ENCODE measurements at regions not wholly inside any gene's neighbourhood (a gene's known extent, or its start where the extent isn't known, plus 50 kb on each side); places are given as distances from the start of the nearest gene placed in this dataset.

DNA sequence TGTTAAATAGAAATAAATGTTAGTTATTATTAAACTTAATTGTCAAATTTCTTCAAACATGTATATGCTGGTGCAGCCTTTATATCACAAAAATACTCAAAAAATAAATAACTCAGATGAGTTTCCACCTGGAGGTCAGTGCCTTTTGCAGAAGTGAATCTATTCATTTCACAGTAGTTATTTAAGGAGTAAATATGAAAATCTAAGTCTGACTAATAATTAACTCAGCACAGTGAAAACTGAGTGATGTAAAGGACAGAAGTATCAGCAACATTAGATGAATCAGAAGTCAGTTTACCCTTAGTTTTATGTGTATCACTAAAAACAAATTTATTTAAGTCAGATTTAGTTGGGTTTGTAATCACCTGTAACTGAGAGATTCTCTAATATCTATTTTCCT lies 2135.4 kb downstream of the MRPL39 start:
- DNase-seq (ENCODE audit: low read depth in 2 of 2), result no peak

DNA sequence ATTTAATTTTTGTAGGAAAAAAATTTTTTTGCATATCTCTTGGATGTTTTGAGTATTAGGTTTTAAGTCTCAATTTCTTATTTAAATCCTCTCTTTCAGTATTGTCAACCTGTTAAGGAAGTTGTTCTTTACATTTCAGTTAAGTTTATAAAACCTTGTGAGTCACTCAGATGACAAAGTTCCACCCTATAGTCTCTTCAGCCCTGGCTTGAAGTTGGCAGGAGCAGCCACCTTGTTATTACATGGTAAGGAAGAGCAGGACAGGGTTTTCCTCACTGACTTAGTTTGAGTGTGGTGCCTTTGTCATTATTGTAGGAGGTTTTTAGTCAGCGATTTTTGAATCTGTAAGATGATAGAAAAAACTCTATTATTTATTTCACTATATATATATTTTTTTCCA lies 2143.9 kb downstream of the MRPL39 start:
- no peak for DNase-seq (ENCODE audit: low read depth in 2 of 2)

DNA sequence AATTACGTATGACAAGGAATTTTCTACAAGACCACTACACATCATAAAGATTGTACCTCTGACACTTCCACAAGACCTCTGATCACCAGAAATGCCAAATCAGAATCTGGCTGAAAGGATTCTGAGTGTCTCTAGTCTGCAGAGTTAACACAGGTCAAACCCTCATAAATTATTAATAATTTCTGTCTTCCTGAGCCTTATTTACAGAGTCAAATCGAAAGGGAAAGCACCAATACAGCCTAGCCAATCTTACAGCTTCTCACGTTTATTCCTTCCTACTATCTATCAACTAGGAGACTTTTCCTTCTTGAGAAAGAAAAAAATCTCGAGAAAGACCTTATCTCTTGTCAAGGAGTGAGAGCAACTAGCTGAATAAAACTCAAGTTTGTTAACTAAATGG lies 2151.6 kb downstream of the MRPL39 start:
- DNase-seq (ENCODE audit: low read depth in 2 of 2), result no peak

DNA sequence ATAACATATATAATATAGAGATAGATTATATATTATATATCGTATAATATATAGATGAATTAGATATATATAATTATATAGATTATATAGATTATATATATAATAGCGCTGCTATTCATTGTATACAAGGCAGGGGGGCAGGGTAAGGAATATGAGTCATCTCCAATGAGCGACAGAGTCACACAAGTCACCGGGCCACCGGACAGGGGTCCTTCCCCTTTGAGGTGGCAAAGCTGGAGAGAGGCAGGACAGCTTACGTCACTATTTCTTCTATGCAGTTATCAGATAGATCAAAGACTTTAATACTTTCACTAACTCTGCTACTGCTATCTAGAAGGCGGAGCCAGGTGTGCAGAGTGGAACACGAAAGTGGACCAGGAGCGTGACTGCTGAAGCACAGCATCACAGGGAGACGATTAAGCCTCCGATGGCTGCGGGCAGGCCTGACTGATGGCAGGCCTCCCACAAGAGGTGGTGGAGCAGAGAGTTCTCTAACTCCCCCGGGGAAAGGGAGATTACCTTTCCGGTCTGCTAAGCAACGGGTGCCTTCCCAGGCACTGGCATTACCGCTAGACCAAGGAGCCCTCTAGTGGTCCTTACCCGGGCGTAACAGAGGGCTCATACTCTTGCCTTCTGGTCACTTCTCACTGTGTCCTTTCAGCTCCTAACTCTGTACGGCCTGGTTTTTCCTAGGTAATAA lies 2154.7 kb downstream of the MRPL39 start:
- DNase-seq (ENCODE audit: low read depth in 2 of 2), result no peak

DNA sequence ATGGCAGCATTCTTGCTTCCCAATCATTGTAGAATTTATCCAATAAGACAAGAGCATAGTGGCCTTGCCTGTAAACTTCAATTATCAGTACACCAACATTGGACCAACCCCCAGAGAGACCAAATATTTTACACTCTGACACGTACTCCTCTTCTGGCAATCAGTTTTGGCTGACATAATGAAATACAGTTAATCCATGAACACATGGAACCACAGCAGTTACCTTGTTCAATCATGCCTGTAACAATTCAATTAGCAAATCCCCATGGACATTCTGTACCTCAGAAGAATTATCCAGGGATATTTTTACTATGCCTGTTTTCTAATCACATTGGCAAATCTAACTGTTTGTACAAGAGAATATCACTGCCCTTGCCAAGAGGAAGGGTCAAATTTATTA lies 2162.0 kb downstream of the MRPL39 start:
- no peak for DNase-seq (ENCODE audit: low read depth in 2 of 2)

DNA sequence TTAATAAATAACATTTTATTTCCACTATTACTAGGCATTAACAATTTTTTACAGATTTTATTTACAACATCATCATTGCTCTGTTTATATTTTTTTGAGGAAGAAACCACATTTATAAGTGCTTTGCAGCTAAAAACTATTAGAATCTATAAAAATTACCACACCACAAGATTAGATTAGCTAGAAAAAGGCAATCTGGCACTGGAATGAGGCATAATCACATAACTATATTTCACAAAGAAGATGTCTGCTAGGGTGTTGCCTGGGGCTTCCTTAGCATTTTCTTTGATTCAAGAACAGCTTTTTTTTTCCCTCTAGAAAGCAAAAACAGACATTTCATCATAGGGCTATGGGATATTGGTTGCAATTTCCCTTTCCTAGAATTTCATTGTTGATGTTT lies 2169.2 kb downstream of the MRPL39 start:
- DNase-seq (ENCODE audit: low read depth in 2 of 2), result no peak

DNA sequence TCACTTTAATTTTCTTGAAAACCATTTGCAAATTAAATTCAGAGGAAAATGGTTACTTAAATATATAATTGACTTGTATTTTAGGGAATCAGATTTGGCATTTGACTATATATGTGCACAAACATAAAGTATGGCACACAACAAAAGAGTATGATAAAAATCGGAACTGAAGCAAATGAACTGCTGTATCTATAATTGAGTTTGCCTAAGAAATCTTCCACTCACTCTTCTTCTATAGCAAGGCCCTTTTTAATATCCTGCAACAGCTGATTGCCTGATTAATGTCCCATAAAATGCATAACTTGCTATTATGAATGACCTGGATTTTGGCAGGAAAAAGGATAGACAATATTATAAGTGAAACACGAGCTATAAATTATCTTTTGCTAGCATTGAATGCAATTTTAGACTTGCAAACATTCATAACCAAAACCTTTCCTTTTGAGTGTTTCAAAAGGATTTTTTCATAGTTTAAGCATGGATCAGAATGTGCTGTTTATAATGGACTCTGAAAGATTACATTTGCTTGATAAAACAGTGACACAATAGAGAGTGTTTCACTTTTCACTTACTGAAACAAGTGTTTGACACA lies 2204.3 kb downstream of the MRPL39 start:
- no peak for DNase-seq (ENCODE audit: low read depth in 2 of 2)

DNA sequence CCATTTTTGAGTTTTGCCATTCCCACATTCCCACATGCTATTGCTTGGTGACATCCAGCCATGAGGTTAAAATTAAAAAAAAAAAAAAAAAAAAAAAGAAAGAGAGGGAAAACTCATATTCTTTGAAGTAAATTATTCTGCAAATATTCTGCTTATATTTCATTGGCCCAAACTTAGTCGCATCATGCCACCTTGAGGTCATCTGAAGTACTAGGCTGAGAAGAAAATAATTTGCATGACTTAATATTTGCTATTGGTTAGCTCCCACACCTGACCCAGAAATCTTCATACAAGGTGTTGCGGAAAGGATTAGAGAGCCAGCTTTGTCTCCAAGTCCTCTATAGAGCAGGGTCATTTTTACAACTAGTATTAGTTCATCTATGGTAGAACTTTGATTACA lies 2206.0 kb downstream of the MRPL39 start:
- no peak for DNase-seq (ENCODE audit: low read depth in 2 of 2)

DNA sequence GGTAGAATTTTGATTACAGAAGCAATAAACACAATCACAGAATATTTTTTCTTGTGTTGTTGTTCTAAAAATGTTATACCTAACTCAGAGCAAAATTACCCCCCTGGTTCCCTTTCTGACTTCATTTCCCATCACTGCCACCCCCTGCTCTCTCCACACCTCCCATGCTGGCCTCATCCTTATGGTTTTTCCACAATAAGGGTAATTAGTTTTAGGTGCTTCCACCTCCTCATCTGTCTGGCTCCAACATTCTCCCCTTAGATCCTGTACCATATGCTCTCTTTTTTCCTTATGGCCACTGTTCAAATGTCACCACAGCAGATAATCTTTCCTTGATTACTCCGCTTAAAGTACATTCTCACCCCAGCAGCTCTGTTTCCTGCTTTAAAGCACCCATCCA lies 2208.6 kb downstream of the MRPL39 start:
- DNase-seq (ENCODE audit: low read depth in 2 of 2), result no peak

DNA sequence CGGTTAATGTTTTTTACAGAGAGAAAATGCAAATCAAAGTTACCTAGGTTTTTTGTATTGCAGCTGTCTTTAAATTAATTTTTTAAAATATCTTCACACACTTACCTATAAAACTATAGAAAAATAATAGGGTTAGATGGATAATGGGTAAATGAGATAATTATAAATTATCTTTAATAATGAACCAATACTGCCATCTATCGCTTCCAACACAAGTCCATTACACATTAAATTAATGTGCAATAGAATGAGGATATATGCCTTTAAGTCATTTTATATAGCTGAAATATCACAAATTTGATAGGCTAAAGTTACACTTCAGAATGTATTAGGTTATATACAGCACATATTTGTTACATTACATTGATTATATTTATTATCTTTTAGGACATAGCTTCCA lies 2212.8 kb downstream of the MRPL39 start:
- no peak for DNase-seq (ENCODE audit: low read depth in 2 of 2)

DNA sequence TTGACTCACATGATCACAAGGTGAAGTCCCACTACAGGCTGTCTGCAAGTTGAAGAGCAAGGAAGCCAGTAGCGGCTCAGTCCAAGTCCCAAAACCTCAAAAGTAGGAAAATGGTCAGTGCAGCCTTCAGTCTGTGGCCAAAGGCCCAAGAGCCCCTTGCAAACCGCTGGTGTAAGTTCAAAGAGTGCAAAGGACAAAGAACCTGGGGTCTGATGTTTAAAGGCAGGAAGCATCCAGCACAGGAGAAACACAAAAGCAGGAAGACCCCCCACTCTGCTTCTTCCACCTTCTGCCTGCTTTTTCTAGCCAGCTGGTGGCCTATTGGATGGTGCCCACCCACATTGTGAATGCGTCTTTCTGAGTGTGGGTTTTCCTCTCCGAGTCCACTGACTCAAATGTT lies 2222.6 kb downstream of the MRPL39 start:
- no peak for DNase-seq (ENCODE audit: low read depth in 2 of 2)

DNA sequence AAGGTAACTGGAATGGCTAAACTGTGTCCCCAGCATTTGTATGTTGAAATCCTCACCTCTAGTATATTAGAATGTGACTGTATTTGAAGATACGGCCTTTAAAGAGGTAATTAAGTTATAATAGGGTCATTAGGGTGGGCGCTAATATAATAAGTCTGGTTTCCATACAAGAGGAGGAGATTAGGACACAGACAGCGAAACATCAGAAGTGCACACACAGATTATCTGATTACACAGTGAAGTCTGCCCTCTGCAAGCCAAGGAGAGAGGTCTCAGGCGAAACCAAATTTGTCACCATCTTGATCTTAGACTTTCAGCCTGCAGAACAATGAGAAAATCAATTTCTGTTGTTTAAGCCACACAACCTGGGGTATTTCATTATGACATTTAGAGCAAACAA lies 2233.1 kb downstream of the MRPL39 start:
- DNase-seq (ENCODE audit: low read depth in 2 of 2), result no peak

DNA sequence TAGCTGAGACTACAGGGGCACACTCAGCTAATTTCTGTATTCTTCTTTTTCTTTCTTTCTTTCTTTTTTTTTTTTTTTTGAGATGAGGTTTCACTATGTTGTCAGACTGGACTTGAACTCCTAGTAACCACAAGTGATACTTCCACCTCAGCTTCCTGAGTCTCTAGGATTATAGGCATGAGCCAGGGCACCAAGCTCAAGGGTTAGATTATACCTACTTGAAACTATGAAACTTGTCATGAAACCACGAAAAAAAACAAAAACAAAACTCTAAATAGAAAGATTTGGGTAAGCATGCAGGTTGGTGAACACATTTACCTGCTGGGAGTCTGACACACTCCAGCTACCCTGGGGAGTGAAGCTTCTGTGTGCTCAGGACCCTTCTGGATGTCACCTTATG lies 2250.4 kb downstream of the MRPL39 start:
- DNase-seq (ENCODE audit: low read depth in 2 of 2), result no peak

DNA sequence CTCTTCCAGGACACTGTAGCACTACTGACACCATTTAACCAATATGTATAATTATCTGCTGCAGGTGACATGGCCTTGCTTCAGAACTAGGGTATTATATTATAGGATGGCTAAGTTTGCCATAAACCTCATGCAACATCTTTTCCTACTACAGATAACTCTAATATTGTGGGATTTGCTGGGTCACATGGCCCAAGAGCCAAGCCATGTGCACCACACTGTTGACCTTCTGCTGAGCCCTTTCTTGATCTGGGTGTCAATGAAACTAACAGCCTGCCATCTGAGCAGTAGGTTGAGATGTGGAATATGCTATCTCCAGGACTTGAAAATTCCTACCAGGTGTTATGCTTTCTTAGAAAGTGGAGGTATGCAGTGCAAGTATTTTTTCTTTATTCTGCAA lies 2291.1 kb downstream of the MRPL39 start:
- no peak for DNase-seq (ENCODE audit: low read depth in 2 of 2)

DNA sequence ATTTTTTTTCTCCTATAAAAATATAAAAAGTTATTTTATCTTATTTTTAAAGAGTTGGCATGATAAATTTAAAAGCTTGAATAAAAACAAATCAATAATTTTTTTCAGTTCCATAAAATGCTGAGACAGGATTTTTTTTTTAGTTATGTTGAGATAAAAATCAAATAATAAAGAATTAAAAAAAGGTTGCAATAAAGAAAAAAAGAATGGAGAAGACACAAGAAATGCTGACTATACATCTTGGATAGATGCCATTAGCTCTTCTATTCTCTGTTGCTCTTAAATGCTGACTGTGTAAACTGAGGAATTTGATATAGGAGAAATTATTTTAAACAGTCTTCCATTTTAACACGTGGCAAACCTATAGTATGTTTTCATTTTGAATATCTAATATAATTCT lies 2298.5 kb downstream of the MRPL39 start:
- no peak for DNase-seq (ENCODE audit: low read depth in 2 of 2)

DNA sequence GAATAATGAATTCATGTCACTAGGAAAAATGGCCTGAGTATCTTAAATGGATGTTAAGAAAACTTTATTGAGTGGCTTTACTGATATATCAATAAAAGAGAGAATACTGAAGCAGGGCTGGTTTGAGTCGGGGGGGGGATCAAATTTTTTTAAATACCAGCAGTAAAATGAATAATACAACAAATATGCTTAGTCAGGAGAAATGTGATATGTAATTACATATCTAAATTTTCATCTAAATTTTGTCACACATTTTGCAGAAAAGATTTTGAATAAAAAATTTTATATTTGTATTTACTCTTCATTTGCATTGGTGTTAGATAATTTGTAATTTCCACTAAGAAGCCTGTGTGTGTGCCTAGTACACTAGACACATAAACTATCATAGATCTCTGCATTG lies 2300.2 kb downstream of the MRPL39 start:
- DNase-seq (ENCODE audit: low read depth in 2 of 2), result no peak

DNA sequence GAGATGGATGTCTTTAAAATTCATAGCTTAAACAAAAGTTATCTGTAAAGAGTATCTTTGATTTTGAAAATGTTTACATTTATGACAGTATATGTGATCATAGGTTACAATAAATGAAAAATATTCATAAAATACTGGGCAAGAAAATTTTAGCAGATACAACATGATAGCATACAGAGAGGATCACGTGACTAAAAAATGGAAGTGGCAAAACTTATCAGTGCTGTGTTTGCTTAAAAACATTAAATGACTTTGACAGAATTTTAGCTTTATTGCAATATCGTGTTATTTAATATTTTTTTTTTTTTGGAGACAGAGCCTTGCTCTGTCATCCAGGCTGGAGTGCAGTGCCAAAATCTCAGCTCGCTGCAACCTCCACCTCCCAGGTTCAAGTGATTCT lies 2294.1 kb downstream of the NCAM2 start:
- DNase-seq (ENCODE audit: low read depth in 2 of 2), result no peak

DNA sequence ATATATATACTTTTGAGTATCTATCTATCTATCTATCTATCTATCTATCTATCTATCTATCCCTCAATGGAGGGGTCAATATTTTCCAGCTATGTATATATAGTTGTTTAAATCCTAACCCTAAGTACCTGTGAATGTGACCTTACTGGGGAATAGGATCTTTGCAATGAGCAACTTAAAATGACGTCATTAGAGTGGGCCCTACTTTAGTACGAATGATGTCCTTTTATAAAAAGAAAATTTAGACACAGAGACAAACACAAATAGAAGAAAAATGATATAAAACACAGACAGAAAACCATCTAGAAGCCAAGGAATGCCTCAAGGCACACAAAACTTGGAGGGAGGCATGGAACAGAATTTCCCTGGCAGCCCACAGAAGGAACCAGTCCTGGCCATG lies 2283.7 kb downstream of the NCAM2 start:
- DNase-seq (ENCODE audit: low read depth in 2 of 2), result no peak

DNA sequence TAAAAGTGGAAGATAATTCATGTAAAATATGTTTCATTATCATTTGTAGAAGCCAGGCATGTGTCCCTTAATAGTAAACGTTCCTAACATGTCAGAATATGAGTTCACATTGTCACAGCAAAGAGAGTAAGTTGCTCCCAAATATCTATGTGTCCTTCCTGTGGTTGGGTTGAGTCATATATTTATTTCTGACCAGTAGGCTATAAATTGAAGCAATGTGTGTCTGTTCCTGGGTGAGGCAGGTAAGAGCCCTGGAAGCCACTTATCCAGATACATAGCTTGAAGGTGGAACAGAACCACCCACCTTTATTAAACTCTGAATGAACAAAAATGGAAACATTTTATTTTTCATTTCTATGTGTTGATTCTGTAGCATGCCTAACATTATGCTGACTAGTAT lies 2251.6 kb downstream of the NCAM2 start:
- no peak for DNase-seq (ENCODE audit: low read depth in 2 of 2)

DNA sequence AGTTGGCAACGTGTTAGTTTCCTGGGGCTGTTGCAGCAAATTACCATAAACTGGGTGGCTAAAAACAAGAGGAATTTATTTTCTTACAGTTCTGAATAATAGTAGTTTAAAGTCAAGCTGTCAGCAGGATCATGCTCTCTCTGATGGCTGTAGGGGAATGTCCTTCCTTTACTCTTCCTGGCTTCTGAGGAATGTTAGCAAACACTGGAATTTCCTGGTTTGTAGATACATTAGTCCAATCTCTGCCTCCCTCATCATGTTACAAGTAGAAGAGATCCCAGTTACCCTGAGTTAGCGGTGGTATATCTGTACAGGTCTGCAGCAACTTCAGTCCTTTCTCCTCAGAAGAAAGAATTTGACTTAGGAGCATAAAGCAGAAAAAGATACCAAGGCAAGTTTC lies 2249.1 kb downstream of the NCAM2 start:
- no peak for DNase-seq (ENCODE audit: low read depth in 2 of 2)

DNA sequence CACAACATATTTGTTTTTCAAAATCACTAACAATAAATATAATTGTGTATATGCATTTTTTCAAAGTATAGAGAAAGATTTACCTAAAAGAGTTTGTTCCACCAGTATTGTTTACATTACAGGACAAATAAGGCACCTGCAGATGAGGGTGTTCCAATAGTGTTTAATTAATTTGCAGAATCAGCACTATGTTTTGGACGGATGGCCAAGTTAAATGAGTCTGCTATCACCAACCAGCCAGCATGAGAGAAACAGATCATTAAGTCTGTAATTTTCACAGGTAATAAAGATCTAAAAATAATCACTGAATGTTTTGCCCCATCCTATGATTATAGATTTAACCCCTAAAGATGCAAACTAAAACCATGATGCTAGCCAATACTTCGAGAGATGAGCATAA lies 2247.0 kb downstream of the NCAM2 start:
- DNase-seq (ENCODE audit: low read depth in 2 of 2), result no peak

DNA sequence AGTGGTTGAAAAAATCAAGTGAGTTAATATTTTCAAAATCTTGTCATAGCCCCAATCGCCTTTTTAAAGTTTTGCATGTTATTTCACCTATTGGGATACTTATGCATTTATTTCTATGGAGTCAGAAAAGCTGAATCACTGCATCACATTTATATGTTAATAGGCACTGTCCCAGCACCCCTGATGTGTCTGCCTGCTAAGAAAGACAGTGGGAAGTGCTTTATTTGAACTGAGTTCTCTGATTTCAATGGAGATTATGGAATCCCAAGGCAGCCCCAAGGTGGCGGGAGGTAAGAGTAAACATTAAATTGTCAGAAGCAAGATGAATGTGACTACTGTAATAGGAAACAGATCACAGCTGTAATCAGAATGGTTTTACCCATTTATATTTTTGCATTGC lies 2225.7 kb downstream of the NCAM2 start:
- DNase-seq (ENCODE audit: low read depth in 2 of 2), result no peak

DNA sequence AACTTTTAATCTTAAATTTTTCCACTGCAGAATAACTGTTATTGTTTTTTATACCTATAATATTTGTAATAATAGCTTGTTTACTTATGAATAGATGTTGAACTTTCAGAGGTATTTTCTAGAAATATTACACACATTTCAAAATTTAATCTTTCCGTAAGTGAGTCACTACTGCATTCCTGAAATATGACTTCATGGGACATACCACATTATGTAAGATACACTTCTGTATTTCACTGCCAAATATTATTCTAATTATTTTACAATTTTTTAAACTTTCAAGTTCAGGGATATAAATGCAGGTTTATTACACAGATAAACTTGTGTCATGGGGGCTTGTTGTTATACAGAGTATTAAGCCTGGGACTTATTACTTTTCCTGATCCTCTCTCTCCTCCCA lies 2220.5 kb downstream of the NCAM2 start:
- DNase-seq (ENCODE audit: low read depth in 2 of 2), result no peak

DNA sequence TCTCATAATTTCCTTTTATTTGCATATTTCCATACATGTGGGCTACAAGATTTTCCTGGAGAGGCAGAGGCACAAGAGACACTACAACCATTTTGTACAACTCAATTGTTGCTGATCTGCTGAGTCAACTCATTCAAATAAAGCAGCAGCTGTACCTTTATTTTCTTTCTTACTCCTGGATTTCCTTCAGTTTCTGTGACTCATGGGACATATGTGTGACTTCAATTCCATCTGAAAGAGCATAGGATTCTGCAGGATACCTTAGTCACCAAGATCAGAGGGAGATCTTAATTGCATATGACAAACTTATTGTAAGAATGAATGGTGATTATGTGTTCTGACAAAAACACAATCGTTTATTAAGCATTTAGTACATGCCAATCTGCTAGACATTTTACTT lies 2219.4 kb downstream of the NCAM2 start:
- no peak for DNase-seq (ENCODE audit: low read depth in 2 of 2)

All from stimulated activated CD4-positive, alpha-beta T cell treated with anti-CD3 and anti-CD28 coated beads, Interleukin-1b, Interleukin-23, amount 100 ng/mL, for 1 hour (primary cell).